Mesenteric fat pad (tissue), 1 donor: ENCODE measurements at regions not wholly inside any gene's neighbourhood (a gene's known extent, or its start where the extent isn't known, plus 50 kb on each side); places are given as distances from the start of the nearest gene placed in this dataset.
"Not testable (repeated sequence)": the region's sequence is repeated elsewhere in the genome, so short reads cannot be mapped to it uniquely, and the experiment has no call there.

Experiments
- DNase-seq: peaks from one replicate; pipeline ENCODE4 v3.0.0-alpha.2; 2020; ENCODE audit warnings: low spot score
- donor health status: DM: yes; HTN: yes; CAD: no.

GRCh38 chr9:61953108-61953507 lies 763.3 kb downstream of the SPATA31A7 start:
- DNase-seq = not testable (repeated sequence)

DNA sequence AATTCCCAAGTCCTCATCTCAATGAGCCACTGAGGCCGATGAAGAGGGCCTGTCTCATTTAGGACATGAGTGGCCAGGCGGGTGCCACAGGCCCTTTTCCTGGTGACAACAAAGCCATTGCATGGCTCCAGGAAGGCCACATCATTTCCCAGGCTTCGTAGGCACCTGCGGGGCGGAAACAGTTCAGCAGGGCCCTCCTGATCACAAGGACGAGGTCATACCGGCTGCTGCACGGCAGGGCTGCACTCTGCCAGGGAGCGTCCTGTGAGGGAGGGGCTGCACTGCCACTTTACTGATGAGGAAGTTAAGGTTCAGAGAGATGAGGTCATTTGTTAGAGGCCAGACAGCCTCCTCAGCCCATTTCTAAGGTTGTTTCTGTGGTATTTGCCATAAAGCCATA lies 781.8 kb downstream of the SPATA31A7 start:
- DNase-seq = not testable (repeated sequence)

- DNase-seq = not testable (repeated sequence)
Measured at GRCh38 chr9:61974501-61974900, 784.7 kb downstream of the SPATA31A7 start.

DNA sequence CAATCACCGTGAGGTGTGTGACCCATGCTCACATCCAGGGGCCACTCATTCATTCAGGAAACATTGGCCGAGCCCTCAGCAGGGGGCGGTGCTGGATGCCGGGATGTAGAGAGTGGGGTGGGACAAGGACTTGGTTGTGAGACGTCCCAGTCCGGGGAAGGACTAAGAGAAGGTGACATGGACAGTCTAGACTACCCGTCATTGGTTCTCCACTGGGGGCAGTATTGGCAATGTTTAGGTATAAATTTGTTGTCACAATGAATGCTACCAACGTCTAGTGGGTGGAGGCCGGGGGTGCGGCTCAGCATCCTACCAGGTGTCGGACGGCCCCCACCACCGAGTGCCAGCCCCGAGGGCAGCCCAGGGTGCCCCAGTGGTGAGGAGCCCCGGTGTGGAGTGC lies 786.5 kb downstream of the SPATA31A7 start:
- DNase-seq = not testable (repeated sequence)

DNA sequence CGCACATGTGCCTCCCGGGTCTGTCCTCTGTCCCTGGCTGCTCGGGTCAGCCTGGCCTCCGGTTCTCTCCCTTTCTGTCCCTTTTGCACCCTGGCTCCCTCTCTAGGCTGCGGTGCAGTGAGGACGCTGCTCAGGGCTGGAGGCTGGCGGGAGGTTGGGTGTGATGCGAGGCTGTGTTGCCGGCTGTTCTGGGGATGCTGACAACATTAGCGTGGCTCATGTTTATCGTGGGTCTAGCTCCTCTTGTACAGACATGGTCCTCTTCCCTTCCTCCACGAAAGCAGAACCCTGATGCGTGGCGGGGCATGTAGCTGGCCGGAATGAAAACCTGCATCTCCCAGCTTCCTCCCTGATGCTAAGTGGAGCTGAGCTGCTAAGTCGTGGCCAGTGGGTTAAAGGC lies 792.9 kb downstream of the SPATA31A7 start:
- DNase-seq = peak; percentile 82

GRCh38 chr9:61983441-61983840 lies 793.6 kb downstream of the SPATA31A7 start:
- DNase-seq = not testable (repeated sequence)

- peak; percentile 77 for DNase-seq
Measured at GRCh38 chr9:61983954-61984353, 794.1 kb downstream of the SPATA31A7 start.

DNA sequence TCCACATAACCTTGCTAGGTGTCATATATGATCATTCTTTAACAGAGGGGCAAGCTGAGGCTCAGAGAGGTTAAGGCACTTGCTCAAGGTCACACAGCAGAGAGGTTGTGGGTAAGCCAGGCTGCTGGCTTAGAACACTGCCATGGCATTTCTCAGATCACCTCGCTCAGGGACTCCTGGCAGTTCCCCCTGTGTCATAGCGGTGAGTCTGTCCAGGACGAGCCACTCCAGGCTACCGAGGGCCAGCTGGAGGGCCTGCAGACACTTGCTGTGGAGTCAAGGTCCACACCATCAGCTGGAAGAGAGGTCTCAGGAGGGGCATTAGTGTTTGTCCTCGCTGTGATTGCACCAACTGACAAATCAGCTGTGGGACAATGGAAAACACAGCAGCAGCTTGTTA lies 794.7 kb downstream of the SPATA31A7 start:
- not testable (repeated sequence) for DNase-seq

- not testable (repeated sequence) for DNase-seq
Measured at GRCh38 chr9:61992110-61992509, 802.3 kb downstream of the SPATA31A7 start.

- not testable (repeated sequence) for DNase-seq
Measured at GRCh38 chr9:62032441-62032840, 842.6 kb downstream of the SPATA31A7 start.

GRCh38 chr9:62038260-62038659 lies 848.4 kb downstream of the SPATA31A7 start:
- DNase-seq = not testable (repeated sequence)

- DNase-seq = not testable (repeated sequence)
Measured at GRCh38 chr9:62058155-62058554, 868.3 kb downstream of the SPATA31A7 start.

GRCh38 chr9:62071043-62071442 lies 881.2 kb downstream of the SPATA31A7 start:
- not testable (repeated sequence) for DNase-seq

DNA sequence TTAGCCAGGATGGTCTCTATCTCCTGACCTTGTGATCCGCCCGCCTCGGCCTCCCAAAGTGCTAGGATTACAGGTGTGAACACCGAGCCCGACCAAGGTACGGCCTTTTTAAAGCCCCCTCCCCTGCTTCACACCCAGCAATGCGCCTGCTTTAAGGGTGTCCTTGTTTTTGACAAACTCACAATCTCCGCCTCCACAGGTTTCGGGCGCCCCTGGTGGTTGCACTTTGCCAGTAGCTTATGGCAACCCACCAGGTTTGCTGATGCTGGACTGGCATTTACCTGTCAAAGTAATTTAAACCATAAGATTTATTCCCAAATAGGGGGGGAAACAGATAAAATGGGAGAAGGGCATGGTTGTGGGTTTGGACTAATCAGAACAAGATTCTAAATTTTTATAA lies 883.6 kb downstream of the SPATA31A7 start:
- DNase-seq = not testable (repeated sequence)

DNA sequence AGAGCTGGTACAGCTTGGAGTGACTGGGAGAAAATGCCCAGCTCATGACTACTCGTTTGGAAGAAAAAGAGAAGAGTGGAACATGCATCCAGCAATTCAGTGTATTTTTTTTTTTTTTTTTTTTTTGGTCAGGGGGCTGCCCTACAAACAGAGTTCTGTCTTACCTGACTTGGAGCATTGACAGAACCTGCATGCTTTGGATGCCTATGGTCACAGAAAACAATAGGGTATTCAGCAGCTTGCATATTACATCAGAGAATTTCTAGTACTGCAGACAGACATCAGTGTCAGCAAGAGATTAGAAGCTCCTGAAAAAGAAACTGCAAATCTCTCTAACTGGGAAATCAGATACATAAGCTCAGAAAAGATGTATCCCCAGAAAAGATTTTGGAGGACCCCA lies 894.4 kb downstream of the SPATA31A7 start:
- not testable (repeated sequence) for DNase-seq

DNA sequence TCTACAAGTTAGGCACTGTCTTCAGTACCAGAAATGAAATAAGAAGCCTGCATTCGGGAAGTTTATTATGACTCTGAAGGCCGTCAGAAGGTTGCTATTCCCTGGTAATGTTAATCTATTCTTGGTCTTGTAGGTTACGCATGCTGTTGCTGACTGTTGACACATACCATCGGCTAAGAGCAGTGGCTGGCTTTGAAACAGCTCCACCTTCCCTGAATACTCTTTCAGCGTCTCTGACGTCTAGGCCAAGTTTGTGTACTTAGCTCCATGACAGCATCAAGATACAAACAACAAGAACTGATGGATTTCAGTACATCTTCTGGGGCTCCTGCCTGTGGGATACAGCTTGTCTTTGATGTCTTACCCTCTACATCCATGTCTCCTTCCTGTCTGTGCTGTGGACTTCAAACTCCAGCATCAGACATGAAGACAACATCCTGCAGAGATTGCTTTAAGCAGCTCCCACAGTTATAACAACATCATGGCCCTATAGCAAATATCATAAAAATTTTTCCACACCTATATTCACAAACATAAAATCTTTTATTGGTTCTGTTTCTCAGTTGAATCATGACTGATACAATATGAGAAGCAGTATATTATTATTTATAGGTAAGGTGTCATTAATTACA lies 906.0 kb downstream of the SPATA31A7 start:
- not testable (repeated sequence) for DNase-seq

GRCh38 chr9:62110486-62110885 lies 920.6 kb downstream of the SPATA31A7 start:
- not testable (repeated sequence) for DNase-seq

DNA sequence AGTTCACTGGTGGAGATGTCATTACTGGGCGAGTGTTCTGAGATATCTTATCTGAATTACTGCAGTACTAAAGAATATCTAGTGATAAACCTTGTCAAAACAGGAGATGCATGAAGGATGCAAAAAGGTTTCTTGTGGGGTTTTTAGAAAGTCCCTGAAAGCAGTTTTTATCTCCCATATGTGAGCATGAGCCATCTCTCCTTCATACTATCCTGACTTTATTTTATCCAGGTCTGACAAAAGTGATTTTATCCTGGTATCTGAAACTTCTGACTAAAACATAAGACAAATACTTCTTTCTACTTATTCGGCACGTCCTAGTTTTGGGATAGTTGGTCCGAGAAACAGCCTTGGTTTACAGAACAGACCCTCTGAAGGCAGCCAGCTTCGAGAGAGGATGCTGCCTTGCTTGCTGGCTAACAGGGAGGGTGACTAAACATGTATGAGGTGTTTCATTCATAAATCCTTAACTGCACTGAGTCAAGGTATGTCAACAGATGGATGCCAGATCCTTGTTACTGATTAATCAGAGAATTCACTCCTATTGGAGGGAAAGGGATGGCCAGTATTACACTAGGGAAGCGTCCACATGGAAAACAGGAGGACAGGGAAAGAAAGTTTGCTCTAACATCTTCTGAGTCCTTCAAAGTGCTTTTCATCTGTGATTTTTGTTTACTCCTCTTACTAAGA lies 927.3 kb downstream of the SPATA31A7 start:
- DNase-seq = not testable (repeated sequence)

- not testable (repeated sequence) for DNase-seq
Measured at GRCh38 chr9:62119656-62120055, 929.8 kb downstream of the SPATA31A7 start.

DNA sequence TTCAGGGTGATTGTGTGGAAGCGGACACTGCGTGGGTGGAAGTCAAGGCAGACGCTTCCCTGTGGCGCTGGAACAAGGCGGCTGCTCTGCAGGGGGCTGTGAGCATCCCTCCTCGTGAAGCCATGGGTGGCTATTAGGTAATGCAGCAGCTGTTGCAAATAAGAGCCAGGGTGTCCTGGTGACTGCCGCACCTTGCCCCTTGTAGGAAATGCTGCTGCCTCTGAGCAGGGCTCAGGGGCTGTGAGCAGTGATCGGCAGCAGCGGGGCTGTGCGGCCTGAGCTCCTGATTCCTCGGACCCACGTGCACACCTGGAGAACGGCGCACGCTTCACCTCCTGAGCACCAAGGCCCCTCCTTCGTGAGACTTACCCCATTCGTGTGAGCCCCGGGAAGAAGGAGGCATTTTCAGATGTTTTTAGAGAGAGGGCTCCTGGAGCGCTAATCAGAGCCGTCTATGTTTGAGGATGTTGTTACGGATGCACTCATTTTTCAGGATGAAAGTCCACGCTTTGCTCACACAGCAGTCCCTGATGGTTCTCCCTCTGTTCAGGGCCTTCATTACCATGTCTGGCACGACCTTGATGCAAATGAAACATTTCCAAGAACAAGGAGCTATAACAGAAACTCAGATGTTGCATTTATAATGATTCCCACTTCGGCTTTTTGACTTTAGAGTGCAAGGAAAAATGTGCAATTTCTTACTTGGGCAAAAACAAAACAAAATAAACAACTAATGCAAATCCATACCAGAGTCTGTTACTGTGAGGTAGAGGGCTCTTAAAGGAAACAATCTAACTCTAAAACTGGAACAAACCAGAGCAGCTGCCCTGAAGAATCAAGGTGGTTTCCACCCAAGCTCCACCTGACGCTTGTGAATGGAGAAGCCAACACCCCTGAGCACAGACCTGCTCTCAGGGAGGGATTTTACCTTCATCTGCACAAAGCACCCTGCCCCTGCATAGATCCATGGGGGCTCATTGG lies 936.1 kb downstream of the SPATA31A7 start:
- not testable (repeated sequence) for DNase-seq

DNA sequence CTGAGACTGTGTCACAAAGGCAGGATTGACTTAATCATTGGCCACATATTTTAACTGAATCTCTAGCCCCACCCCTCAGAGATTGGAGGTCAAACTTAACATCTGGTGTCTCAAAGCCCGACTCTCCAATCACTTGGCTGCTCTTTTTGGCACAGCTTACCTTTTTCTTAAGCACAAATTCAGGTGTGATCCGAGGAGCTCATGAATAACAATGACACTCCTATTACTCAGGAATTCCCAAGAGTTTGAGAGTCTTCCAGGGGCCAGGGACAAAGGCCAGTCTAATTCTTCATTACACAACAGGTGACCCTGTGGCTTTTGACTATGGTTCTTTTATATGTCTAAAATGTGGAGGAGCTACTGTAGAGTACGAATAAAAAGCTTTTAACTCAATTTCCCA lies 945.2 kb downstream of the SPATA31A7 start:
- not testable (repeated sequence) for DNase-seq
